Lower leg skin (tissue), 3 donors: ENCODE measurements at regions not wholly inside any gene's neighbourhood (a gene's known extent, or its start where the extent isn't known, plus 50 kb on each side); places are given as distances from the start of the nearest gene placed in this dataset.

Experiments used
- CTCF ChIP-seq, 3 donors: fragments of 450-650 bp; IDR thresholded peaks; one replicate each; pipeline ENCODE4 v1.5.1; 2016; ENCODE audit warnings: antibody characterized with exemption in 3 of 3, mild to moderate bottlenecking in 3 of 3, moderate library complexity in 2 of 3
- POLR2A ChIP-seq, 2 donors: fragments of 450-650 bp; IDR thresholded peaks; one replicate each; pipeline ENCODE4 v1.6.1; 2016 to 2017; ENCODE audit warnings: antibody characterized with exemption in 2 of 2, mild to moderate bottlenecking in 1 of 2, moderate library complexity in 1 of 2

- no peak for TF ChIP-seq POLR2A (IDR thresholded peaks at IDR 0.05)
- TF ChIP-seq CTCF (IDR thresholded peaks at IDR 0.05): no peak
Observed at GRCh38 chr1:221002601-221003000, 123.4 kb downstream of the HLX start.
